ENCODE measurements at regions not wholly inside any gene's neighbourhood (a gene's known extent, or its start where the extent isn't known, plus 50 kb on each side); places are given as distances from the start of the nearest gene placed in this dataset.

DNA sequence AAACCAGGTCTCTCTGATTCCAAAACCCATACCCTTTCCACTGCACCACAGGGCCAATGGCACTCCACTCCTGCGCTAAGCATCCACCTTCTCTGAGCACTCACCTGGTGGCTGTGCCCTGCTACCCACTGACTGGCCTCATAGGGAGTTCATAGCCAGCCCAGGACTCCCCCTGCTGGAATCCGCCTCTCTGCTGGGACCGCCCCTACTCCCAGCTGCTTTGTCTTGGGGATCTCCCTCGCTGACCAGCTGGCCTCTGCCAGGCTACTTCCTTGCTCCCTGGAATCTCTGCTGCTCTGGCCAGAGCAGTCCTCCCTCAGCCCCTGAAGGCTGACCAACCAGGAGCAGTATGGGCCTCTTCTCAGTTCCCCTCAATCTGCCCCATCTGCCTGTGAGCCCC is 129.7 kb downstream of the FAXC start:
- Histone ChIP-seq H3K79me2 (ENCODE audit: insufficient read depth, low read length) (no peaks in the 10 kb centered on the region), H2AFZ (ENCODE audit: low read length) (peak overlapping the region; percentile 93), H3K4me2 (ENCODE audit: insufficient read depth, insufficient read length, low read length) (no peak overlapping the region), H3T11ph (ENCODE audit: low read length) (no peak overlapping the region), H2BK5ac (ENCODE audit: insufficient read length, low read length) (no peak overlapping the region), H3K9ac (ENCODE audit: extremely low read depth, insufficient read length, low read length) (no peak overlapping the region), H4K91ac (ENCODE audit: insufficient read length, low read depth, low read length) (no peak overlapping the region), H3K4ac (ENCODE audit: low read depth, low read length) (no peak overlapping the region), H2AK5ac (ENCODE audit: insufficient read length, low read length) (no peak overlapping the region), H3K27ac (ENCODE audit: insufficient read length, low read depth, low read length) (no peak overlapping the region), H3K79me1 (ENCODE audit: insufficient read depth, low read depth, low read length, poor library complexity, severe bottlenecking) (no peaks in the 10 kb centered on the region), H4K20me1 (ENCODE audit: control insufficient read depth, insufficient read depth, insufficient read length) (no peaks in the 10 kb centered on the region), H3K23ac (ENCODE audit: insufficient read length, low read depth, low read length) (no peak overlapping the region), H2BK15ac (ENCODE audit: low read depth, low read length) (no peak overlapping the region), H2BK12ac (ENCODE audit: insufficient read length, low read depth, low read length) (no peak overlapping the region), H3K14ac (ENCODE audit: insufficient read depth, low read length) (no peak overlapping the region; the same call in 1 of the 2 replicates), H3K9me3 (ENCODE audit: control insufficient read depth, low read depth, low read length) (no peaks in the 10 kb centered on the region), H3K23me2 (ENCODE audit: insufficient read length, low read depth, low read length, poor library complexity, severe bottlenecking) (no peaks in the 10 kb centered on the region), H4K5ac (ENCODE audit: insufficient read length, low read depth, low read length) (no peak overlapping the region), H2BK20ac (ENCODE audit: low read depth, low read length, poor library complexity, severe bottlenecking) (no peak overlapping the region), H3K4me1 (ENCODE audit: insufficient read depth, low read length) (no peaks in the 10 kb centered on the region), H3K18ac (ENCODE audit: insufficient read length, low read depth, low read length) (no peak overlapping the region), H3K27me3 (ENCODE audit: insufficient read depth, low read length) (no peaks in the 10 kb centered on the region), H2BK120ac (ENCODE audit: low read depth, low read length, poor library complexity, severe bottlenecking) (no peak overlapping the region), H4K8ac (replicated peaks; ENCODE audit: insufficient read length, low read depth, low read length) (no peak overlapping the region), H3K56ac (ENCODE audit: insufficient read length, low read depth, low read length) (no peak overlapping the region)
- Mint-ChIP-seq H3K4me1 (peaks cover 14 to 18% of the 10 kb centered on the region in 2 experiments), H3K9me3 (no peaks in the 10 kb centered on the region), H3K36me3 (ENCODE audit: insufficient read depth in 1 of 3, low read depth in 3 of 3) (no peaks in the 10 kb centered on the region), H3K27ac (peak overlapping the region in 1 of 3 experiments; percentile 16; a peak in 2 of 7 replicates), H3K27me3 (ENCODE audit: low read depth) (no peaks in the 10 kb centered on the region), H3K4me3 (no peak overlapping the region)
- WGBS (ENCODE audit: extremely low coverage, insufficient read length, low lambda C conversion rate): no CpG with 5 or more reads among the region's 4 CpGs
- TF ChIP-seq, protein P1, sequence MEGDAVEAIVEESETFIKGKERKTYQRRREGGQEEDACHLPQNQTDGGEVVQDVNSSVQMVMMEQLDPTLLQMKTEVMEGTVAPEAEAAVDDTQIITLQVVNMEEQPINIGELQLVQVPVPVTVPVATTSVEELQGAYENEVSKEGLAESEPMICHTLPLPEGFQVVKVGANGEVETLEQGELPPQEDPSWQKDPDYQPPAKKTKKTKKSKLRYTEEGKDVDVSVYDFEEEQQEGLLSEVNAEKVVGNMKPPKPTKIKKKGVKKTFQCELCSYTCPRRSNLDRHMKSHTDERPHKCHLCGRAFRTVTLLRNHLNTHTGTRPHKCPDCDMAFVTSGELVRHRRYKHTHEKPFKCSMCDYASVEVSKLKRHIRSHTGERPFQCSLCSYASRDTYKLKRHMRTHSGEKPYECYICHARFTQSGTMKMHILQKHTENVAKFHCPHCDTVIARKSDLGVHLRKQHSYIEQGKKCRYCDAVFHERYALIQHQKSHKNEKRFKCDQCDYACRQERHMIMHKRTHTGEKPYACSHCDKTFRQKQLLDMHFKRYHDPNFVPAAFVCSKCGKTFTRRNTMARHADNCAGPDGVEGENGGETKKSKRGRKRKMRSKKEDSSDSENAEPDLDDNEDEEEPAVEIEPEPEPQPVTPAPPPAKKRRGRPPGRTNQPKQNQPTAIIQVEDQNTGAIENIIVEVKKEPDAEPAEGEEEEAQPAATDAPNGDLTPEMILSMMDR (conservative IDR thresholded peaks at IDR 0.05): peak; percentile 62
- peak; percentile 93 for DNase-seq
